ENCODE measurements at regions not wholly inside any gene's neighbourhood (a gene's known extent, or its start where the extent isn't known, plus 50 kb on each side); places are given as distances from the start of the nearest gene placed in this dataset.

DNA sequence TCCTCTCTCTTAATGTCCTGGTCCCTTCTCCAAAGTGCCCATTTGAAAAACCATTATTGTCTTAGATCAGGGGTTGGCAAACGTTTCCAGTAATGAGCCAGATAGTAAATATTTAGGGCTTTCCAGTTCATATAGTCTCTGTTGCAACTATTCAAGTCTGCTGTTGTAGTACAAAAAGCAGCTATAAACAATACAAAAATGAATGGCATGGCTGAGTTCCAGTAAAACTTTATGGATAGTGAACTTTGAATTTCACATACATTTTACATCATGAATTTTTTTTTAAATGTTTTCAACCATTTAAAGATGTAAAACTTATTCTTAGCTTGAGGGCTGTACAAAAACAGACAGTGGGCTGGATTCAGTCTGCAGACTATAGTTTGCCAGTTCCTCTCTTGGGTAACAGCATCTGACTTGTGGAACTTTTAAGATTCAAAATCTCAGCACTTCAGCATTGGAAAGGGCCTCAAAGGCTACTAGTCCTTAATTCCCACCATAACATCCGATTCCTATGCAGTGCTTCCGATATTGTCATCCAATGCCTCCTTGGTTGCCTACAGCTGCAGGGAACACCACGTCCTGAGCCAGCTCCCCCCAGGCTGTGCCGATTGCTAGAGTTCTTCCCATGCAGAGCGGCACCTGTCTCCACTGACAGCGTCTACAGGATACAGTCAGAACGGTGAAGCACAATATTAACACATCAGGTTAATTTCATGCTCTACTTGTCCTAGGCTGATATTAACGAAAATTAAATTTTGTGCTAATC lies 65.6 kb upstream of the E2F8 start:
- TF ChIP-seq, protein P1, sequence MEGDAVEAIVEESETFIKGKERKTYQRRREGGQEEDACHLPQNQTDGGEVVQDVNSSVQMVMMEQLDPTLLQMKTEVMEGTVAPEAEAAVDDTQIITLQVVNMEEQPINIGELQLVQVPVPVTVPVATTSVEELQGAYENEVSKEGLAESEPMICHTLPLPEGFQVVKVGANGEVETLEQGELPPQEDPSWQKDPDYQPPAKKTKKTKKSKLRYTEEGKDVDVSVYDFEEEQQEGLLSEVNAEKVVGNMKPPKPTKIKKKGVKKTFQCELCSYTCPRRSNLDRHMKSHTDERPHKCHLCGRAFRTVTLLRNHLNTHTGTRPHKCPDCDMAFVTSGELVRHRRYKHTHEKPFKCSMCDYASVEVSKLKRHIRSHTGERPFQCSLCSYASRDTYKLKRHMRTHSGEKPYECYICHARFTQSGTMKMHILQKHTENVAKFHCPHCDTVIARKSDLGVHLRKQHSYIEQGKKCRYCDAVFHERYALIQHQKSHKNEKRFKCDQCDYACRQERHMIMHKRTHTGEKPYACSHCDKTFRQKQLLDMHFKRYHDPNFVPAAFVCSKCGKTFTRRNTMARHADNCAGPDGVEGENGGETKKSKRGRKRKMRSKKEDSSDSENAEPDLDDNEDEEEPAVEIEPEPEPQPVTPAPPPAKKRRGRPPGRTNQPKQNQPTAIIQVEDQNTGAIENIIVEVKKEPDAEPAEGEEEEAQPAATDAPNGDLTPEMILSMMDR (IDR thresholded peaks at IDR 0.05; ENCODE audit: low read depth, low read length, missing control alignments) = no peak
- no peak overlapping the region for H3K4me3 ChIP-seq (ENCODE audit: low read depth, low read length)
- DNase-seq (ENCODE audit: low read depth) = no peak

DNA sequence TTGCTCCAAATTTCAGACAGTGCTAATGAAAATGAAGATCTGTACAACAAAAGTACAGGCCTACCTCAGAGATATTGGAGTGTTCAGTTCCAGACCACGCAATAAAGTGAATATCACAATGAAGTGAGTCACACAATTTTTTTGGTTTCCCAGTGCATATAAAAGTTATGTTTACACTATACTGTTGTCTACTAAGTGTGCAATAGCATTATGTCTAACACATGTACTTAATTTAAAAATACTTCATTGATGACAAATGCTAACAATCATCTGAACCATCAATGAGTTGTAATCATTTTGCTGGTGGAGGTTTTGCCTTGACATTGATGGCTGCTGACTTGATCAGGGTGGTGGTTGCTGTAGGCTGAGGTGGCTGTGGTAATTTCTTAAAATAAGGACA lies 60.6 kb upstream of the E2F8 start:
- TF ChIP-seq, protein P1 (IDR thresholded peaks at IDR 0.05; ENCODE audit: low read depth, low read length, missing control alignments) = no peak
- no peak overlapping the region for H3K4me3 ChIP-seq (ENCODE audit: low read depth, low read length)
- DNase-seq (ENCODE audit: low read depth) = no peak

DNA sequence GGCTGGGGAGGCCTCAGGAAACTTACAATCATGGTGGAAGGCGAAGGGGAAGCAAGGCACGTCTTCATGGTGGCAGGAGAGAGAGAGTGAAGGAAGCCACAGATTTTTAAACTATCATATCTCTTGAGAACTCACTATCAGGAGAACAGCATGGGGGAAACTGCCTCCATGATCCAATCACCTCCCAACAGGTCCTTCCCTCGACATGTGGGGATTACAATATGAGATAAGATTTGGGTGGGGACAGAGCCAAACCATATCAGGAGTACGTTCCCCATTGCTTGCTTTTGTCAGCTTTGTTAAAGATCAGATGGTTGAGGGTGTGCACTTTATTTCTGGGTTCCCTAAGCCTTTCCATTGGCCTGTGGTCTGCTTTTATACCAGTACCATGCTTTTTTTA lies 53.7 kb upstream of the E2F8 start:
- TF ChIP-seq, protein P1 (IDR thresholded peaks at IDR 0.05; ENCODE audit: low read depth, low read length, missing control alignments) = no peak
- no peak overlapping the region for H3K4me3 ChIP-seq (ENCODE audit: low read depth, low read length)
- DNase-seq (ENCODE audit: low read depth) = no peak

DNA sequence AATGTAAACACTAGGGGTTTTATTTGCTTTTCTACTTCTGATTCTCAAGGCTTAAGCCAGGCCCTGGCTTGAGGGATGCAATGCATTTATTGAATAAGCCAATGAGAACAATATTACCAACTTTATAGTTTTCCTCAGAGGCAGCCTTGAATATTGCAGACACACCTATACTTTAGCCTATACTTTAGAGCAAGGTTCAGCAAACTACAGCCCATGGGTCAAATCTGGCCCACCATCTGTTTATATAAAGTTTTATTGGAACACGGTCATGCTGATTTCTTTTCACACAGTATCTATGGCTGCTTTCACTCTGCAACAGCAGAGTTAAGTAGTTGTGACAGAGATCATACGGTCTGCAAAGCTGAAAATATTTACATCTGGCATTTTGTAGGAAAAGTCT lies 50.3 kb upstream of the E2F8 start:
- no peak for DNase-seq (ENCODE audit: low read depth)
- H3K4me3 ChIP-seq (ENCODE audit: low read depth, low read length) = no peak overlapping the region
- TF ChIP-seq, protein P1 (IDR thresholded peaks at IDR 0.05; ENCODE audit: low read depth, low read length, missing control alignments) = no peak

All from GM12864 (cell line).